T-helper 2 cell treated with Interferon-gamma antibody and Interleukin-4, amounts not matched to agents 100 ng/mL and 5 ng/mL, for 36 hours (primary cell): ENCODE measurements at regions not wholly inside any gene's neighbourhood (a gene's known extent, or its start where the extent isn't known, plus 50 kb on each side); places are given as distances from the start of the nearest gene placed in this dataset.

Source experiments
- intact Hi-C: fragments of 100-400 bp; cut with micrococcal nuclease; formaldehyde crosslinking; loops from one replicate; pipeline ENCODE4 v1.15.1; 2023

DNA sequence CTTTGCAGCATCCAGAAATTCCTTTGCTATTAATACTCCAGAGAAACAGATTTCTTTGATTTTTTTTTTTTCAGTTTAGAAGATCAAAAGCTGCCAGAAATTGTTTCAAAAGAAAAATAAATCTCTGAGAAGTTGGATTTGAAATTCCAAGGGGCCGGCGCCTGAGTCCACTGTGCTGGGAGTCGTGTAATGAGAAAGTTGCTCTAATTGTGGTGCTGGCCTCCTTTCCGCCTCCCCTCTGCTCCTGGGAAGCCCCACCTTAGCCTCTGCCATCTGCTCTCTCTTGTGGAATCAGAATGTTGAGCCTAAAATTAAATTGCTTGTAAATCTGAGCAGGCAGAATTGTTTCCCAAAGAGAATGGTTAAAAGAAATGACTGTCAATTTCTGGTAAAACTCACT is 93.3 kb downstream of the EMX2 start:
- intact Hi-C loops: no loop called here

DNA sequence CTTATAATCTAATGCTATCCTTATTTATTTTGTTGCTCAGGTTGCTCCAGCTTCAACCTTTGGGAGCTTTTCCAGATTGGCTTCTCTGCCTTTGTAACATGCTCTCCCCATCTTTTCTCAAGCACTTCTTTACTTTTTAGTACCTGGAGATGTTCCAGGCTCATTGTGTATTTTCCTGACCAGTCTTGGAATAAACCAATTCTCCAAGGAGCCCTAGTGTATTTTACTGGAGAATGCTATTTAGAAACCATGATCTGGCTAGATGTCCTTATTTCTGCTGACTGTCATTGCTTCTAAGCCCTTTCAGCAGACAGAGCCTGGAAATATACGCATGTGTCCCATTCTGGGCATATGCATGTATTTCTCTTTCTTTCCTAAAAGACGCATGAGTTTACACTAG is 95.7 kb downstream of the EMX2 start:
- intact Hi-C loops: no loop called here

- intact Hi-C loops: no loop called here
These were observed 96.2 kb downstream of the EMX2 start for GRCh38 chr10:117638664-117639200.

GRCh38 chr10:117640406-117640805 is 97.9 kb downstream of the EMX2 start:
- intact Hi-C loops: no loop called here

DNA sequence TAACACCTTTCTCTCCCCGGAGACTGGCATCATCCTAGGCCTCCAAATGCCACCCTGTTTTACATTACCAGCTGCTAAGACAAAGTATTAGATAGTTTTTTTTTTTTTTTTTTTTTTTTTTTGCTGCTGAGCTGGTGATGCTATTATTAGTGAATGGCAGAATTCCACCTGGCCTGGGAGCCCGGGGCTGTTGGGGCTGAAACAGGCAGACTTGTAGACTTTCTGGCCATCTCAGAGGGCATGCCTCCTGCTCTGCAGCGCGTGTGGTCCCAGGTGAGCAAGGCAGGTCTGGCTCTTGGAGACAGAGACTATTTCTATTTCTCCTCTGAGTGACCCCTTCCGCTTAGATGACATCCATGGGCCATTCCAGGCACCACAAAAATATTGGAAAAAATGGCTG is 104.2 kb downstream of the EMX2 start:
- intact Hi-C loops: no loop called here

DNA sequence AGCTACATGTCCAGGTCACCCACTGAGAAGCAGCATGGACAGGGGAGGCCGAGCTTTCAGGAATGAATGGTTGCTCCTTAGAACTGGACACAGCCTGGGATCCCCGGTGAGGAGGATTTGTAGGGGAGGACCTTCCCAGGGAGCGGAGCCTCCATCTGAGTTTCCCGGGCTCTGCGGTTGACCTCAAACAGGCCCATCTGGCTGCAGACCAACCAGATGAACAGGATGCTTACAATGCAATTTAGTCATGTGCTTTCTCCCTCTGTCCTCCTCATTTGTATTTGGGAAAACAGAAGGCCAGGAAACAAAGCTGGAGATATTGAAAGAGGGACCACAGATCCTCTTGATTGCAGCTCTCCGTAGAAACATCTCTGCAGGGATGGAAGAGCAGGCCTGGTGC is 104.8 kb downstream of the EMX2 start:
- intact Hi-C loops: no loop called here

DNA sequence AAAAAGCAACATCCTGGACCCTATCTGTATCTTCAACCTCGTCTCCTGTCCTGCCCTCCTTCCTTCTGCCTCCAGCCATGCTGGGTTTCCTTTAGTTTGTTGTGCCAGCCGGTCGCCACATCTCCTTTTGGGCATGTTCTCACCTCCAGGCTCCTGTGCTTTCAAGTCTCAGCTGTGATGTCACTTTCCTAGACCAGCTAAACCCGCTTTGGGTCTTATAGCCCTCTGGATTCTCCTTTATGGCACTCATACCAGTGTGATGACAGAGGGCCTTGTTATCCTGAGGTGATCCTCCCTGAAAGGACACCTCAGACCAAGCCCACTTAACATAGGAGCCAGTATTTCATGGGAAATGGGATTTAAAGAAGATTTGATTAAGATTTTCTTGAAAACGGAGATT is 108.6 kb downstream of the EMX2 start:
- intact Hi-C loops: loop anchor here (5.0 to 10.0 kb wide), 2 partner anchors 276 to 396 kb away; partner anchors contain the start of genes PDZD8 and RAB11FIP2

DNA sequence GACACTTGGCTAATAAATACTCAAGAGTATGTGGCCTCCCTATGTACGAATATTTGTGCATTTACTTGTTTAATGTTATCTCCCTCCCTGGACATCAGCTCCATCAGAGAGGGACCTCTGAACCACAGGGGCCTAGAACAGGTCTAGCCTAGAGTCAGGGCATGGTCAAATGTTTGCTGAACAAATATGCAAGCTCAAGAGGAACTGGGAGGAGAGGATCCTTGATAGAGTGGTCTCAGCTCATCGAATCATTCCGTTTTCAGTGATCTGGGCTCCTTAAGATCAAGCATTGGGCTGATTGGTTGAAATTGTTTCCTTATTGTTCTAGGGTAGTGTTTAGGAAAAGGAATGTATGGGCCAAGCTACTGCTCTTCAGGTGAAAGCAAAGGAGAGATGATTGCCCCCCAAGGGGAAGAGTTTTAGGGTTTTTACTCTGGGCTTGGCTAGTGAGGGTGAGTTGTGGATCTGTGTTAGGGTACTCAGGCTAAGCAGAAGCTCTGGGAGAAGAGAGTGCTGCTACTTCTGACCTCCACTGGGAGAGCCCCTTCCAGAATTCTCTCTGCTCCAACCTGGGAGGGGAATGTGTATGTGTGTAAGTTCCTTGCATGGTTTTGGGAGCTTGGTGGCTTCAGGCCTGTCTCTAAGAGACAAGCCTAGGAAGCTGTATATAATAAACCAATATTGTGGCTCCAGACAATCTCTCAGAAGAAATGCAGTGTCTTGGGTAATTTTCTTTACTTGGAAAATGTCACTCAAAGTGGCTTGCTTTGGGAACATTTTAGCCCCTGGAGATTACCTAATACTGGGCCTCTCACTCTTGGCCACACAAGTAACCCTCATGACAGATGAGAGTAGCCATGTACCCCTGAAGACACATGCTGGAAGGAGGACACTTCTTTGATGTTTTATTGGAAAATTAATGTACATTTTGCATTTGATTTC is 110.0 kb downstream of the EMX2 start:
- intact Hi-C loops: loop anchor here (5.0 to 10.0 kb wide), 2 partner anchors 278 to 395 kb away; partner anchors contain the start of genes PDZD8 and RAB11FIP2

DNA sequence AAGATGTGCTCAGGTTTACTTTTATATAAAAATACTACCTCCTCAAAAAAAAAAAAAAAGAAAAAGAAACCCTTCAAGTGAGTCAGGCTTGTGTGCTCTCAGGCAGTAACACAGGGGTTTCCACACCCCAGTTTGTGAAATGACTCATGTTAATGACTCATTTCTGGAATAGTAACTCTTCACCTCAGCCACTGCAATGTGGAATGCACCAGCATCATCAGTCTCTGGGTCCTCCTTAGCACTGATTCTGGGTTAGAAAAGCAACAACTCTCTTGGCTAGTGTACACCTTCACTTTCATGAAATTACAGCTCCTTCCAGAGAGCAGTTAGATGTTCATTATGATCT is 110.6 kb downstream of the EMX2 start:
- intact Hi-C loops: loop anchor here (5.0 to 10.0 kb wide), 2 partner anchors 278 to 394 kb away; partner anchors contain the start of genes PDZD8 and RAB11FIP2

GRCh38 chr10:117654105-117654504 is 111.6 kb downstream of the EMX2 start:
- intact Hi-C loops: loop anchor here (5.0 to 10.0 kb wide), 2 partner anchors 279 to 393 kb away; partner anchors contain the start of genes PDZD8 and RAB11FIP2

GRCh38 chr10:117656385-117657367 is 114.1 kb downstream of the EMX2 start:
- intact Hi-C loops: loop anchor here (10.0 kb wide), 1 partner anchor 282 kb away; the partner anchor contains the start of gene PDZD8

GRCh38 chr10:117661316-117661715 is 118.8 kb downstream of the EMX2 start:
- intact Hi-C loops: no loop called here

DNA sequence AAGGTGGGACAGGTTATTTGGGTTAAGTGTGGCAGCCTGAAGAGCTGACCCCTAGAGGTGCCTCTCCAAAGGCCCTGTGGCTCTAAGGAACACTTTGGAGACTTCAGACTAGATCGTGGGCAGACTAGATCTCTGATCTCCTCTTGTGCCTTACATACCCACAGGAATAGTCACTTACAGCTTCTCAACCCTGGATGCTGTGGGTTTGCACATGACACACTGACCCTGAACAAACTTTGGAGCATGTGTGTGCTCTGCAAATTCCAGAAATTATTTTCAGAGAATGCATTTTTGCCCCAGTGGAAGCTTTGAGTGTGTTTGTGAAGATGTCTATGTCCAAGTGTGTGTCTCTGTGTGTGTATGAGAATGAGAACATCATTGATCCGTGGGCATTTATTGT is 119.6 kb downstream of the EMX2 start:
- intact Hi-C loops: no loop called here

DNA sequence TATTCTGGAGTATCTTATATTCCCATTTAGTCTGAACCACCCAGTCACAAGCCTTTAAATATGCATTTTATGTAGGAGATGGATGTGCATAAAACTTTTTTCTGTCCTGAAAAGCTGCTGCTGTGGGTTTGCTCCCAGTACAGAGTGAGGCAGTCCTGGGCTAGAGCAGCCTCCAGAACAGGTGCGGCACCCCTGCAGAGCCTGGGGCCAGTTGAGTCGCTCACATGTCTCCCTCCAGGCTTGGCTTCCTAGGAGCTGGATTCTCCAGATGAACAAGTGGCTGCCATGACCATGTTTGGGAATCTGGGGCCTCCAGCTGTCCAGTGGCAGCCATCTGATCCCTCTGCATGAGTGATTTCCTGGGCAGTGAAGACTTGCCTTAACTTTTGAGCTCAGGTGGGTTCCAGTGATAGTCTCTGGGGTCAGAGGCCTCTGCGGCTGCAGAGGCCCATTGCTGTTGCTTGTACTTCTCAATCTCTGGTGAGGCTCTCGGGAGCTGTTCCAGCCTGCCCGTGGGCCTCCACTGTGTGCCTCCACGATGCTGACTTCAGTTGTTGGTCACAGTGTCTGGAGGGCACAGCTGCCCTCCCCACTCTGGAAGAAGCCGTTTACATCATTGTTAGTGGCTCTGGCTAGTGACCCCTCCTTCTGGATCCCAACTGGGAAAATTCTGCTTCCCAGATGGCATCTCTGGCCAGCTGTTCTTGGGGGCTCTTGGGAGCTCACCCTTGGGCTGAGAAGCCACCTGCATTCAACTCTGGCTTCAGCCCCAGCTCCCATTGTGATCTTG is 120.4 kb downstream of the EMX2 start:
- intact Hi-C loops: no loop called here

- intact Hi-C loops: no loop called here
These were observed 121.2 kb downstream of the EMX2 start for GRCh38 chr10:117663750-117664149.

DNA sequence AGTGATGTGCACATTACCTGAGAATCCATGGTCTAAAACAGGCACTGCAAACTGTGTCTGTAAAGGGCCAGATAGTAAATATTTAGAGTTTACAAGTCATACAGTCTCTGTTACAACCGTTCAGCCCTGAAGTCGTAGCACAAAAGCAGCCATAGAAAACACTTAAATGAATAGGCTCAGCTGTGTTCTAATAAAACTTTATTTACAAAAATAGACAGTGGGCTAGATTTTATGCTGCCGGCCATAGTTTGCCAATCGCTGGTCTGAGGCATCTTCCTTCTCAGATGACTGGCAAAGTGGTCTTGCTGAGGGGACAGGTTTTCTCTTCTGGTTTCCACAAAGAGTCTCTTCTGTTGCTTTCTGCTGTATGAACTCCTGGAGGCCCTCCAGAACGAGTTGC is 121.7 kb downstream of the EMX2 start:
- intact Hi-C loops: no loop called here

GRCh38 chr10:117666166-117666565 is 123.6 kb downstream of the EMX2 start:
- intact Hi-C loops: no loop called here

DNA sequence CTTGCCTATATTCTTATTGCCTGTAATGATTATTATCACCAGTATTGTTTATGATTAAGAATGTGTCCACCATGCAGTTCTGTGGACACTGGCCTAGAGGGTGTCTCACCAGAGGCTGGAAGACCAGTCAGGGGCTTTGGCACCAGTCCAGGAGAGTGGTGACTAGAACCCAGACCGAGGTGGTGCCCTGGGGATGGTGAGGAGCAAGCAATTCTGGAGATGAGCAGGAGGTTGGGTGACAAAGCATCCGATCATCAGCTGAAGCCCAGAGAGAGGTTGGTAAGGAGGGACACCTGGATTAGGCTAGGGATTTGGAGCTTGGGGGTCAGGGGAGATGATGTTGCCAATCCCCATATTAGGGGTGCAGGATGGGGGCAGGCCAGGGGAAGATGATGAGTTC is 124.4 kb downstream of the EMX2 start:
- intact Hi-C loops: no loop called here

DNA sequence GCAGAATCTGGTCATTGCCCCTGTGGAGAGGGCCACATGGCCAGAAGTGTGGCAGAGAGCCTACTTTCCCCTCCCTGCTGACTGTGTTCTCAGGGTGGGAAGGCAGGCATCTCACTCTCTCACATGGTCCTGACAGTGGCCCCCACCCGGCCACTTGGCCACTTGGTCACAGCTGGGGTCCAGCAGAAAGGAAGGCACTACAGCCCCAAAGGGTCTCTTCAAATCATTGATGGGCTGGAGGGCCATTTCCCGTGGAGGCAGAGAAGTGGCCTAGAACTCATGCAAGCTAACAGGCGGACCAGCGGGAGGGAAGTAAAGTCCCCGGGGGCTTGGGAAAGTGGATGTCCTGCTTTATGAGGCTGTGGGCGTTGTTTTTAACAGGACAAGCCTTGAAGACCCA is 125.3 kb downstream of the EMX2 start:
- intact Hi-C loops: no loop called here

DNA sequence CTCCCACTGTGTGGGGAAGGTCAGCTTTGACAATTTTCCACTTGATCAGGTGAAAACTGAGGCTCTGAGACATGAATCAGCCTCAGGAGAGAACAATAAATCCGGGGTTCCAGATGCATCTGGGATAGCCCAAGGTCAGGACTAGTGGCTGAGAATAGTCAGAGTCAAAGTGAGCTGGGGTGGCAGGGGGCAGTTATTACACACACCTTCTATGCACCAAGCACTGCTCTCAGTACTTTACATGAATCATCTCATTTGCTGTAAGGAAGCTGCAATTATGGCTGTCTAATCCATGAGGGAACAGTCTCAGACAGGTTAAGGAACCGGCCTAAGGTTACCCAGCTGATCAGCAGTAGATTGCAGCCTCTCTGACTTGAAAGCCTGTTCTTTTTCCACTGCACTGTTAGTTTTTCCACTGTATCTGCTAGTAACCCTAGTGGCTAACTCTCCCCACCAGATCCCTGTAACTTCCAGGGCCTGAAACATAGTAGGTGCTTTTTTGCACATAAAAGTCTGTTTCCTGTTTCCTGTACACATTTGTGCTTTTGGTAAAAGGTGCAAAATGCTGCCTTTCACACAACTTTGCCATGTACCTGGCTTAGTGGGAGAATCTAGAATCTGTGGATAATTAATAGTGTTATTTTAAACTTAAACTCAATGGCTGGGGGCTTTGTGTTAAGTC is 125.9 kb downstream of the EMX2 start:
- intact Hi-C loops: no loop called here
